ENCODE measurements at regions not wholly inside any gene's neighbourhood (a gene's known extent, or its start where the extent isn't known, plus 50 kb on each side); places are given as distances from the start of the nearest gene placed in this dataset.
A peak's percentile ranks its signal among the peaks of the same experiment; 100 is the strongest.

GRCh38 chr20:37636977-37637376, 56.9 kb upstream of the CTNNBL1 start:
- Histone ChIP-seq H3K4me3 (no peak overlapping the region), H3K36me3 (no peaks in the 10 kb centered on the region), H3K9me3 (peaks cover 0 to 22% (median 0%) of the 10 kb centered on the region in 11 donors), H3K27me3 (peaks cover 4 to 45% (median 21%) of the 10 kb centered on the region in 7 donors), H3K4me1 (no peaks in the 10 kb centered on the region), H3K27ac (no peak overlapping the region)
- DNase-seq (no peak), ATAC-seq (no peak)
- WGBS, 2 donors: 82 to 87% methylated on average over 12 of the region's 12 CpGs
- TF ChIP-seq CTCF (IDR thresholded peaks at IDR 0.05): no peak
- intact Hi-C loops (cut with DNase I): no loop called here

- 75 to 77% methylated on average over 14 of the region's 14 CpGs for WGBS, 2 donors
- intact Hi-C loops (cut with DNase I): no loop called here
- Histone ChIP-seq H3K4me3 (no peak overlapping the region), H3K9me3 (peaks cover 0 to 22% (median 0%) of the 10 kb centered on the region in 11 donors), H3K4me1 (no peaks in the 10 kb centered on the region), H3K27ac (no peak overlapping the region), H3K27me3 (peaks cover 4 to 45% (median 17%) of the 10 kb centered on the region in 7 donors), H3K36me3 (no peaks in the 10 kb centered on the region)
- DNase-seq: no peak
- ATAC-seq: no peak
- no peak for TF ChIP-seq CTCF (IDR thresholded peaks at IDR 0.05)
These were observed 57.4 kb upstream of the CTNNBL1 start for GRCh38 chr20:37636212-37636975.

GRCh38 chr20:37630993-37631392, 62.8 kb upstream of the CTNNBL1 start:
- H3K27me3 ChIP-seq: peaks cover 0 to 60% (median 26%) of the 10 kb centered on the region in 7 donors
- intact Hi-C loops (cut with DNase I): no loop called here
- 31 to 37% methylated on average over 3 of the region's 3 CpGs for WGBS, 2 donors

GRCh38 chr20:37630166-37630565, 63.7 kb upstream of the CTNNBL1 start:
- WGBS, 2 donors: 17 to 28% methylated on average over 2 of the region's 2 CpGs
- Histone ChIP-seq H3K4me1 (peaks cover 0 to 5% (median 0%) of the 10 kb centered on the region in 9 donors), H3K4me3 (no peak overlapping the region), H3K9me3 (peaks cover 0 to 12% (median 0%) of the 10 kb centered on the region in 11 donors), H3K36me3 (no peaks in the 10 kb centered on the region), H3K27me3 (peaks cover 0 to 59% (median 26%) of the 10 kb centered on the region in 7 donors), H3K27ac (no peak overlapping the region)
- intact Hi-C loops (cut with DNase I): no loop called here
- no peak for ATAC-seq
- no peak for TF ChIP-seq CTCF (IDR thresholded peaks at IDR 0.05)
- DNase-seq: peak in 1 of 2 donors; percentile 12

More at GRCh38 chr20:37630993-37631392, 62.8 kb upstream of the CTNNBL1 start:
- Histone ChIP-seq H3K27ac (no peak overlapping the region), H3K4me3 (no peak overlapping the region), H3K36me3 (no peaks in the 10 kb centered on the region), H3K9me3 (peaks cover 0 to 20% (median 0%) of the 10 kb centered on the region in 11 donors), H3K4me1 (peaks cover 0 to 5% (median 0%) of the 10 kb centered on the region in 9 donors)
- no peak for ATAC-seq
- DNase-seq: no peak
- TF ChIP-seq CTCF (IDR thresholded peaks at IDR 0.05): no peak
